ENCODE measurements at regions not wholly inside any gene's neighbourhood (a gene's known extent, or its start where the extent isn't known, plus 50 kb on each side); places are given as distances from the start of the nearest gene placed in this dataset.

- no peak for TF ChIP-seq TSHZ2 (CRISPR knock-in tag; IDR thresholded peaks at IDR 0.05)
- no peak for TF ChIP-seq ISL1 (CRISPR knock-in tag; IDR thresholded peaks at IDR 0.05)
- TF ChIP-seq OSR1 (CRISPR knock-in tag; IDR thresholded peaks at IDR 0.05) = no peak
- TF ChIP-seq ZC3H10 (CRISPR knock-in tag; IDR thresholded peaks at IDR 0.05) = no peak
- no peak for TF ChIP-seq TOX (CRISPR knock-in tag; IDR thresholded peaks at IDR 0.05; ENCODE audit: borderline replicate concordance)
- no peak for TF ChIP-seq ESRRG (CRISPR knock-in tag; IDR thresholded peaks at IDR 0.05)
- TF ChIP-seq CREB5 (CRISPR knock-in tag; IDR thresholded peaks at IDR 0.05; ENCODE audit: low read depth) = no peak
- no peak for TF ChIP-seq RARB (CRISPR knock-in tag; IDR thresholded peaks at IDR 0.05)
- no peak for TF ChIP-seq ZNF565 (CRISPR knock-in tag; conservative IDR thresholded peaks at IDR 0.05; ENCODE audit: low read depth)
Measured at GRCh38 chr4:117327491-117327890, 242.1 kb upstream of the TRAM1L1 start (continued).

GRCh38 chr4:117328333-117328732 lies 243.0 kb upstream of the TRAM1L1 start:
- TF ChIP-seq CSDC2 (CRISPR knock-in tag; IDR thresholded peaks at IDR 0.05) = no peak
- no peak for TF ChIP-seq TOX (CRISPR knock-in tag; IDR thresholded peaks at IDR 0.05; ENCODE audit: borderline replicate concordance)
- TF ChIP-seq OSR1 (CRISPR knock-in tag; IDR thresholded peaks at IDR 0.05) = no peak
- TF ChIP-seq ZFP3 (CRISPR knock-in tag; IDR thresholded peaks at IDR 0.05) = no peak
- no peak for TF ChIP-seq BACH2 (CRISPR knock-in tag; IDR thresholded peaks at IDR 0.05; ENCODE audit: borderline replicate concordance)
- no peak for ATAC-seq

- TF ChIP-seq ZFP30 (CRISPR knock-in tag; IDR thresholded peaks at IDR 0.05) (no peak), ARNTL (CRISPR knock-in tag; IDR thresholded peaks at IDR 0.05; ENCODE audit: borderline replicate concordance, low read depth) (no peak), ZC3H10 (CRISPR knock-in tag; IDR thresholded peaks at IDR 0.05) (no peak), CSDC2 (CRISPR knock-in tag; IDR thresholded peaks at IDR 0.05) (no peak), SNAI2 (CRISPR knock-in tag; IDR thresholded peaks at IDR 0.05) (no peak), PPARA (CRISPR knock-in tag; IDR thresholded peaks at IDR 0.05; ENCODE audit: borderline replicate concordance) (no peak), OSR1 (CRISPR knock-in tag; IDR thresholded peaks at IDR 0.05) (no peak), ZFP3 (CRISPR knock-in tag; IDR thresholded peaks at IDR 0.05) (no peak), ISL1 (CRISPR knock-in tag; IDR thresholded peaks at IDR 0.05) (no peak), ZNF565 (CRISPR knock-in tag; conservative IDR thresholded peaks at IDR 0.05; ENCODE audit: low read depth) (no peak), ZNF8 (CRISPR knock-in tag; IDR thresholded peaks at IDR 0.05) (no peak), TSHZ2 (CRISPR knock-in tag; IDR thresholded peaks at IDR 0.05) (no peak), ZNF70 (CRISPR knock-in tag; IDR thresholded peaks at IDR 0.05) (no peak), POU6F1 (CRISPR knock-in tag; IDR thresholded peaks at IDR 0.05; ENCODE audit: borderline replicate concordance, low read depth) (no peak), CREB5 (CRISPR knock-in tag; IDR thresholded peaks at IDR 0.05; ENCODE audit: low read depth) (no peak), TOX (CRISPR knock-in tag; IDR thresholded peaks at IDR 0.05; ENCODE audit: borderline replicate concordance) (no peak), PATZ1 (CRISPR knock-in tag; IDR thresholded peaks at IDR 0.05; ENCODE audit: borderline replicate concordance) (no peak), RARB (CRISPR knock-in tag; IDR thresholded peaks at IDR 0.05) (no peak), ESRRG (CRISPR knock-in tag; IDR thresholded peaks at IDR 0.05) (no peak), GLIS3 (CRISPR knock-in tag; IDR thresholded peaks at IDR 0.05) (no peak)
- no peak for ATAC-seq
Measured at GRCh38 chr4:117331817-117332216, 246.4 kb upstream of the TRAM1L1 start.
